ENCODE measurements at regions not wholly inside any gene's neighbourhood (a gene's known extent, or its start where the extent isn't known, plus 50 kb on each side); places are given as distances from the start of the nearest gene placed in this dataset.

- TF ChIP-seq Cebpa-rat (IDR thresholded peaks at IDR 0.05) = no peak
- no peak overlapping the region for H3K9ac ChIP-seq
- no peaks in the 10 kb centered on the region for H3K36me3 ChIP-seq
- H3K4me1 ChIP-seq = peaks cover 11 to 28% (median 22%) of the 10 kb centered on the region in 10 experiments
- no peak overlapping the region for H3K4me3 ChIP-seq
- H3K9me3 ChIP-seq (replicated peaks in 1 of 11) = no peaks in the 10 kb centered on the region
- H3K27me3 ChIP-seq = no peaks in the 10 kb centered on the region
- H4K20me1 ChIP-seq = no peaks in the 10 kb centered on the region
- H3K4me2 ChIP-seq = no peak overlapping the region
- no peak overlapping the region for H3K27ac ChIP-seq
Measured at GRCh38 chr14:98945611-98946570, 326.1 kb downstream of the BCL11B start.

DNA sequence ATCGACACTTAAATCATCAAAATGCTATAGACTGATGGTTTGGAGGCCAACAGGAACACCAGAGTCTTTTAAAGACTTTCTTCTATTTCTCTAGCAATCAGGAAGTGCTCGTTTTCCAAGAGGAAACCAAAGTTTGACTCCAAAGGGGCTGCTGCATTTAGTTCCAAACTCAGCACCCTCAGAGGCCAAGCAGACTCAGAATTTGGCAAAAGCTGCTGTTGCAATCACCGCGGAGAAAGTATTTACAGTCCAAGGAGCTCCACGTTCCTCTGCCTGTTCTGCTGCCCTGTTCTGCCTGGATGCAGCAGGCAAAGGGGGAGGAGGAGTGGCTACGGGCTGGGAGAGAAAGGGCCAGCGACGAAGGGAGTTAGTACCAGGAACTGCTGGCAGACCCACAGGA lies 325.1 kb downstream of the BCL11B start:
- Histone ChIP-seq H3K27ac (no peak overlapping the region), H3K27me3 (no peaks in the 10 kb centered on the region), H3K4me1 (peaks cover 11 to 28% (median 22%) of the 10 kb centered on the region in 10 experiments), H3K4me2 (peak overlapping the region in 9 of 11 experiments; percentile 6 to 56 (median 31); a peak in 9 of 22 replicates), H3K4me3 (no peak overlapping the region), H3K9ac (no peak overlapping the region), H3K9me3 (replicated peaks in 1 of 11) (no peaks in the 10 kb centered on the region), H3K36me3 (no peaks in the 10 kb centered on the region), H4K20me1 (no peaks in the 10 kb centered on the region)
- TF ChIP-seq Cebpa-rat (IDR thresholded peaks at IDR 0.05) = no peak

GRCh38 chr14:98947911-98948595 lies 323.9 kb downstream of the BCL11B start:
- H3K27ac ChIP-seq = no peak overlapping the region
- H4K20me1 ChIP-seq = no peaks in the 10 kb centered on the region
- no peaks in the 10 kb centered on the region for H3K9me3 ChIP-seq (replicated peaks in 1 of 11)
- no peaks in the 10 kb centered on the region for H3K36me3 ChIP-seq
- TF ChIP-seq Cebpa-rat (IDR thresholded peaks at IDR 0.05) = no peak
- no peaks in the 10 kb centered on the region for H3K27me3 ChIP-seq
- H3K4me3 ChIP-seq = no peak overlapping the region
- no peak overlapping the region for H3K9ac ChIP-seq
- H3K4me2 ChIP-seq = peak overlapping the region; percentile 11 to 56 (median 36); a peak in 17 of 22 replicates
- peaks cover 11 to 37% (median 22%) of the 10 kb centered on the region in 10 experiments for H3K4me1 ChIP-seq

- H3K4me2 ChIP-seq = peak overlapping the region in 6 of 11 experiments; percentile 16 to 51 (median 38); a peak in 10 of 22 replicates
Measured at GRCh38 chr14:98949051-98949450, 322.9 kb downstream of the BCL11B start.

GRCh38 chr14:98949481-98950135 lies 322.4 kb downstream of the BCL11B start:
- H3K9ac ChIP-seq = no peak overlapping the region
- no peaks in the 10 kb centered on the region for H4K20me1 ChIP-seq
- H3K27me3 ChIP-seq = no peaks in the 10 kb centered on the region
- no peak for TF ChIP-seq Cebpa-rat (IDR thresholded peaks at IDR 0.05)
- H3K27ac ChIP-seq = peak overlapping the region in 2 of 11 experiments; percentile 7 to 17; a peak in 2 of 22 replicates
- H3K4me1 ChIP-seq = peaks cover 11 to 49% (median 22%) of the 10 kb centered on the region in 10 experiments
- H3K36me3 ChIP-seq = no peaks in the 10 kb centered on the region
- no peak overlapping the region for H3K4me3 ChIP-seq
- H3K4me2 ChIP-seq = peak overlapping the region in 7 of 11 experiments; percentile 7 to 51 (median 37); a peak in 12 of 22 replicates
- H3K9me3 ChIP-seq (replicated peaks in 1 of 11) = no peaks in the 10 kb centered on the region

More at GRCh38 chr14:98949051-98949450, 322.9 kb downstream of the BCL11B start:
- Histone ChIP-seq H4K20me1 (no peaks in the 10 kb centered on the region), H3K9me3 (replicated peaks in 1 of 11) (no peaks in the 10 kb centered on the region), H3K27me3 (no peaks in the 10 kb centered on the region), H3K4me3 (no peak overlapping the region), H3K36me3 (no peaks in the 10 kb centered on the region), H3K27ac (peak overlapping the region in 2 of 11 experiments; percentile 7 to 17; a peak in 2 of 22 replicates), H3K4me1 (peaks cover 11 to 47% (median 22%) of the 10 kb centered on the region in 10 experiments), H3K9ac (no peak overlapping the region)
- no peak for TF ChIP-seq Cebpa-rat (IDR thresholded peaks at IDR 0.05)

DNA sequence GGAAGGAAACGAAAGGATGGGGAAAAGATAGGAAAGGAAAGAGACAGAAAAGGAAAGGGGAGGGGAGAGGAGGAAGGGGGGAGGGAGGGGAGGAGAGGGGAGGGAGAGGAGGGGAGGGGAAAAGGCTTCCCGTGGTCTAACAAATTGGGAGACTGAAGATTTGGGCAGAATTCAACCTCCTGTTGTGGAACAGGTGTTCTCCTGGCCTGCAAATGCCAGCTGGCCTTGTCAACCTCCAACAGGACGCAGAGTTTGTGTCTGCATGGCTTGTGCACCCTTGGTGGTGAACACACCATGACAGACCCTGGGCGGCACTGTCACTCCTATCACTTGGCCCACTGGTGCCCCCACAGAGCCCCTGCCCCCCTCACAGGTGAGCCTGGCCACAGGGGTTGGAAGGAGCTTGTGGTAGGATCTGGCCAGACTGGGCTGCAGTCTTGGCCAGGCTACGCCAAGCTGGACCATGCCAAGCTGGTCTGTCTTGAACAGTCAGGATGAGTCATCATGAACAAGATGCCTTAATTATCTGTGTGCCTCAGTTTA lies 321.6 kb downstream of the BCL11B start:
- Histone ChIP-seq H3K9ac (no peak overlapping the region), H3K4me1 (peaks cover 11 to 49% (median 22%) of the 10 kb centered on the region in 10 experiments), H3K4me3 (no peak overlapping the region), H3K4me2 (no peak overlapping the region), H3K27me3 (no peaks in the 10 kb centered on the region), H3K36me3 (no peaks in the 10 kb centered on the region), H3K27ac (no peak overlapping the region), H4K20me1 (no peaks in the 10 kb centered on the region), H3K9me3 (replicated peaks in 1 of 11) (no peaks in the 10 kb centered on the region)
- TF ChIP-seq Cebpa-rat (IDR thresholded peaks at IDR 0.05) = no peak

DNA sequence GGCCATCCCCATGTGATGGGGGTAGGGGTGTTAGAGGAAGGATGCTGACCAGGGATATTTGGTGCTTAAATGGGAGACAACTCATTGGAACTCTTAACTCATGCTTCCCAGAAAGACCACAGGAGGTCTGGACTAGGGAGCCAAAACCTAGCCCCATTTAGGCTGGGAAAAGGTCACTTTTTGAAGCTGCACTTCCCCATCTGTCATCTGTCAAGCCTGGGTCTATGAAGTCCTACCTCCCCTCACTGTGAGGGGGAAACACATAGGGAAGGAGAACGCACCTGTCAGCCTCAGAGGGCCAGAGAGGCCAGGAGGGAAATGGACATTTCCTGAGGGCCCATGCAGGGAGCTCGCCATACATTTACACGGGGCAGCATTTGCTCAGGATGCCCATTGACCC lies 321.0 kb downstream of the BCL11B start:
- Histone ChIP-seq H4K20me1 (no peaks in the 10 kb centered on the region), H3K4me2 (no peak overlapping the region), H3K27me3 (no peaks in the 10 kb centered on the region), H3K4me3 (no peak overlapping the region), H3K27ac (no peak overlapping the region), H3K9me3 (replicated peaks in 1 of 11) (no peaks in the 10 kb centered on the region), H3K36me3 (no peaks in the 10 kb centered on the region), H3K9ac (no peak overlapping the region), H3K4me1 (peaks cover 11 to 49% (median 22%) of the 10 kb centered on the region in 10 experiments)
- TF ChIP-seq Cebpa-rat (IDR thresholded peaks at IDR 0.05) = no peak

GRCh38 chr14:98951521-98952152 lies 320.4 kb downstream of the BCL11B start:
- no peak for TF ChIP-seq Cebpa-rat (IDR thresholded peaks at IDR 0.05)
- Histone ChIP-seq H4K20me1 (no peaks in the 10 kb centered on the region), H3K4me2 (no peak overlapping the region), H3K36me3 (no peaks in the 10 kb centered on the region), H3K4me3 (no peak overlapping the region), H3K4me1 (peaks cover 11 to 49% (median 22%) of the 10 kb centered on the region in 10 experiments), H3K9me3 (replicated peaks in 1 of 11) (no peaks in the 10 kb centered on the region), H3K27me3 (no peaks in the 10 kb centered on the region), H3K9ac (no peak overlapping the region), H3K27ac (no peak overlapping the region)

Data from BLaER1 treated with 17β-estradiol and CSF1 and Interleukin-3, amounts not matched to agents 10 nM and 100 nM (cell line).